ENCODE measurements at regions not wholly inside any gene's neighbourhood (a gene's known extent, or its start where the extent isn't known, plus 50 kb on each side); places are given as distances from the start of the nearest gene placed in this dataset.

- TF ChIP-seq CTCF (CRISPR knock-in tag; IDR thresholded peaks at IDR 0.05) (no peak), ZNF343 (CRISPR knock-in tag; IDR thresholded peaks at IDR 0.05) (no peak), SRF (IDR thresholded peaks at IDR 0.05; ENCODE audit: low read depth, low read length) (no peak), HDAC2 (CRISPR knock-in tag; IDR thresholded peaks at IDR 0.05) (no peak), ZNF274 (CRISPR knock-in tag; IDR thresholded peaks at IDR 0.05) (no peak), ZNF777 (CRISPR knock-in tag; IDR thresholded peaks at IDR 0.05) (no peak), ZNF83 (CRISPR knock-in tag; IDR thresholded peaks at IDR 0.05; ENCODE audit: borderline replicate concordance) (no peak), POGK (CRISPR knock-in tag; conservative IDR thresholded peaks at IDR 0.05) (no peak), CHD4 (IDR thresholded peaks at IDR 0.05; ENCODE audit: borderline replicate concordance, low read length) (no peak), DMAP1 (CRISPR knock-in tag; IDR thresholded peaks at IDR 0.05) (no peak), KDM1A (CRISPR knock-in tag; IDR thresholded peaks at IDR 0.05) (no peak), ZNF691 (CRISPR knock-in tag; IDR thresholded peaks at IDR 0.05; ENCODE audit: borderline replicate concordance, low read depth) (no peak)
Observed at GRCh38 chr3:5347486-5347885, 160.0 kb downstream of the EDEM1 start.
